COLO668 (cell line): ENCODE measurements at regions not wholly inside any gene's neighbourhood (a gene's known extent, or its start where the extent isn't known, plus 50 kb on each side); places are given as distances from the start of the nearest gene placed in this dataset.
"Not testable (repeated sequence)": the region's sequence is repeated elsewhere in the genome, so short reads cannot be mapped to it uniquely, and the experiment has no call there.

ENCODE experiments used
- DNase-seq: peaks from one replicate; lab custom pipeline; 2025; ENCODE audit not compliant: unreplicated experiment; lab: John Stamatoyannopoulos, UW

DNA sequence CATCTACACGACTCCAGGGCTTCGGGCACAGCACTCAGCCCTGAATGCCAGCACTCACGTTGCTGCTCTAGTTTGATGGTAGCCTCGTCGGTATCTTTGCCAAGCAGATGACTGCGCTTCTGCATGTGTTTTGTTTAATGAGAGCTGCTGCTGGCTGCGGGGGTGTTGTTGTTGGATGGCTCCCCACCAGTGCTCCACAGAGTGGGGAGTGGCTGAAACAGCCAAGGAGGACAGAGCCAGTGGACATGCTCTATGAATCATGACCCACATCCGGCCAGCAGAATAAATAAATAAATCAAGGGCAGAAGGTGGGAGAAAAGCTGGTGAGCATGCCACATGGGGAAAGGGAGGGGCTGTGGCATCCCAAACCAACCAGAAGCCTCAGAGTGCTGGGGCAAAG is 131.2 kb upstream of the SOX11 start:
- no peak for DNase-seq

- DNase-seq: no peak
Measured at GRCh38 chr2:5562426-5562825, 129.8 kb upstream of the SOX11 start.

DNA sequence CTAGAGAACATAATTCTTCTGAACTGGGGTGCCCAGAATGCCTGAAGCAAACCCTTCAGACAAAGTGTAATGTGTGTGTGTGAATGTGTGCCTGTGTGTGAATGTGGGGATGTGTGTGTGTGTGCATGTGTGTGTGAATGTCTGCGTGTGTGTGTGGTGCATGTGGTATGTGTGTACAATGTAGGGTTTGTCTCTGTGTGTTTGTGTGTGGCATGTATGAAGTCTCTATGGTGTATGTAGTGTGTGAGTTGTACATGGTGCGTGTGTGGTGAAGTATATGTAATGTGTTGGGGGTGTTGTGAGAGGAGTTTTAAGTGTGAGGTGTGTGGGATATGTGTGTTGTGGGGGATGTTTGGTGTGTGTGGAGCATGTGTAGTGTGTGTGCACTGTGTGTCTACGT is 129.3 kb upstream of the SOX11 start:
- no peak for DNase-seq

GRCh38 chr2:5563411-5563810 is 128.8 kb upstream of the SOX11 start:
- no peak for DNase-seq

- no peak for DNase-seq
Measured at GRCh38 chr2:5569256-5569655, 122.9 kb upstream of the SOX11 start.

DNA sequence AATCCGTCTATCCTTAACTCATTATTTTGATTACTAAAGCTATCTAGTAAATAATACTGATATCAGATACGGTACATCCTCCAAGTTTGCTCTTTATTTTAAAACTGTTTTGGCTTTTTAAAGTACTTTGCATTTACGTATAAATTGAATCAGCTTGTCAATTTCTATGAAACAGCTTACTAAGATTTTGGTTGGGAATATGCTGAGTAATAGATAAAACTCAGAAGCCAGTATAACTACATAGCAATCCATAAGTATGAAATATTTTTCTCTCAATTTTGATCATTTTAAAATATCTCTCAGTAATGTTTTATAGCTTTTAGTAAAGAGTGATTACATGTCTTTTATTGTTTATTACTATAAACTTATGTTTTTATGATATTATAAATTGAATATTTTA is 116.2 kb upstream of the SOX11 start:
- DNase-seq: no peak

DNA sequence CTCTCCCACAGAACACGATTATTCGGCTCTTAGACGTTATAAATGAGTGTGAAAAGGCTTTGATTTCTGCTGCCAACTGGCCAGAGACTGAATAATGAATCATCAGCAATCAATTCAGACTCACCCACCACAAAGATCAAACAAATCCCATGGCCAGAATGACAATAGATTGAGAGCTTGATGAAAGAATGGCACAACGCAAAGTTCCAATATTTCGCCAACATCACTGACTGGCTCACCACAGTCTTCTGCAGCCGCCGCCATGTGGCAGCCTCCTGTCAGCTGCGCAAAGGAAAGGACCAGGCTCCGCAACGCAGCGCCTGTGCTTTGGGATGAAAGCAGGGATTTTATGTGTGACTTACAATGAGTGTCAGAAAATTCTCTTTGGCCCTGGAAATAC is 104.4 kb upstream of the SOX11 start:
- no peak for DNase-seq

DNA sequence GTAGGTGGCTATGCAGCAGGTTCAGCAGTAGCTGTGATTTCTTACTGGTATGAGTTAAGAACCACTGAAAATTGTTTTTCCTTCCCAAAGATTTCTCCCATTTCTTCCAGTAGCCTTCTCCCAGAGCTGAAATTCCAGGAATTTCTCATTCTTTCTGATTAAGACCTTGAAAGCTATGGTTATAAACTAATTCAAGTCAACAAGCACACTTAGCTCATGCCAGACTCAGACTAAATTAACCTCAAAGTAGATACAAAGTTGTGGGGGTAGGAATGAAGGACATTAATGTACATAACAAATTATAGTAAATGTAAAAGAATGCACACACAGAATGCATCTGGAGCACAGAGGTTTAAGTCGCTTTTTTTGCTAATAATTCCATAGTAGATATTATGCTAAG is 103.6 kb upstream of the SOX11 start:
- DNase-seq: no peak

- DNase-seq: no peak
Measured at GRCh38 chr2:5589183-5589582, 103.0 kb upstream of the SOX11 start.

- no peak for DNase-seq
Measured at GRCh38 chr2:5590886-5591285, 101.3 kb upstream of the SOX11 start.

DNA sequence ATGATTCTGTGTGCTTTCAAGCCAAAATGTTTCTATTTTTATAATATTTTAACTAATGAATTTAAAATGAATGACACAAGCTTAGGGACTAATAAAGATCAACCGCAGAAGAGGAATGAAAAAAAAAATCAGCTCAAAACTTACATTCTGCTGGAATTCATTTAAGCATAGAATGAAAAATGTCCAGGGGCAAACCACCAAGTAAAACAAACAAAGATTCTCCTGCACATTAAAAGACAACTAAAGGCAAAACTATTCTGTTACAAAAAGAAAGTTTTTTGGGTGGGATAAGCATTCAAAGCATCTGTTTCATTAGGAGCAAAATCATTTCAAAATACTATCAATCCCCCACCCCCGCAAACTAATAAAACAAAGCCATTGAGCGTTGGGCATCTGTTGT is 99.3 kb upstream of the SOX11 start:
- no peak for DNase-seq

DNA sequence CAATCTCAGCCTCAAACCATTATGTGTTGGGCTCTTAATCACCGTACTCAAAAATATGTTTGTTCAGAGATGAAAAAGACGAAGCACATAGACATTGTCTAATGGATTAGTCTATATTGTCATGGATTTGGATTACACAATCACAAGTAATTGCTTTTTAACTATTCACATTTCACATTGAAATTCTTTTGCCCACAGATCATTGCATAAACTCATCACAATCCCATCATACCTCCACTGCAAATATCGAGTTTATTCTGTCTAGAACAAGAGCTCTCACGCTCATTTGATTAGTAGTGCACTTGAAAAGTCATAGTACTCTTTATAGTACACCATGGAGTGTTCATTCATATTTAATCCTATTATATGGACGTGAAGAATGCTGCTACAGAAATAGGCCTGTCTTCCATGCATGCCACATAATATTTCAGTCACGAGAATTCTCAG is 97.9 kb upstream of the SOX11 start:
- no peak for DNase-seq

DNA sequence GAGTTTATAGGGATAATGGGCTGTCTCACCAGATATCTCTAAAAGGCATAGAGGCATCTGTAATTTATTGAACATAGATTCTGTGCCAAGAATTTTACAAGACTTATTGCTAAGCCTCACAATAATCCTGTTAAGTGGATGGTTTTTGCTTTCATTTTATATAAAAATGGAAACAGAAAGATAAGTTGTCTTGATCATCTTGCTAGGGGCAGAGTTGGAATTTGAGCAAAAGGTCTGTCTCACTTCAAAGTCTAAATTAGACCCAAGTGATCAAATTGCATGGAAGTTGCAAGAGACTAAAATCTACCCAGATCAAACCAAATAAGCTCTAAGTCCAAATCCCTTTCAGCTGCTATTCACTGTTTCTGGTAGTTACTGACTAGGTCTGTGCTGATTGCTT is 95.3 kb upstream of the SOX11 start:
- no peak for DNase-seq

DNA sequence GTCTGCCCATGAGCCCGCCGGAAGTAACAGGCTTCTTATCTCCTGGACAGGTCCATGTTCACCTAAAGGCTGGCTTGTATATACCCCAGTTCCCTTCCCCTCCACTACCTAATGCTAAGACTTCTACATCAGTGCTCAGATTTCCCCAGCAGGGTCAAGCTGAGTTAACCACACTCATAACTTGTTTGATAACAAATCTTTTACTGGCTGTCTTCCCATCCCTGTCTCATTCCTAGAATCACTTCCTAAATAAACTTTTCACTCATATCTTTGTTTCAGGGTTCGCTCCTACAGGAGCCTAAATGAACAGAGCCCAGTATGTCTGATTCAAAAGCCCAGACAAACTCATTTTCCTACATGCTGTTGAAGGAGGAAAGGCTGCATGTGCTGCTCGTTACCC is 94.0 kb upstream of the SOX11 start:
- no peak for DNase-seq

DNA sequence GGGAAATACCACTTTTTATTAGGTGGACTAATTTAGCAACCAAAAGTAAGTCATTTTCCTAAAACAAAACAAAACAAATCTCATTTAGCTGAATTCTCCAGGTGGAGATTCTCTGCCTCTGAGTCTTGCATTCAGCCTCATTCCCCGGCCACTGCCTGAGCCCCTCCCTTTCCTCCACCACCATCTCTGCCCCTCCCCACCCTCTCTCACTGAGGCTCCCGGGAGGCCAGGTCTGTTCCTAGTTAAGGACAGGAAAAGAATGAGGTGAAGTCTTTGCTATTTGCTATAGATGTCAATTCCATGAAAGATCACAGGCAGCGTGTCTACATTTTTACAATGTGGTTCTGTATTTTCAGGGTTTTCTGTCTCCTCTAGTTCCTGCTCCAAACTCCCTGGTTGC is 83.0 kb upstream of the SOX11 start:
- DNase-seq: no peak

- DNase-seq: no peak
Measured at GRCh38 chr2:5612666-5613065, 79.5 kb upstream of the SOX11 start.

DNA sequence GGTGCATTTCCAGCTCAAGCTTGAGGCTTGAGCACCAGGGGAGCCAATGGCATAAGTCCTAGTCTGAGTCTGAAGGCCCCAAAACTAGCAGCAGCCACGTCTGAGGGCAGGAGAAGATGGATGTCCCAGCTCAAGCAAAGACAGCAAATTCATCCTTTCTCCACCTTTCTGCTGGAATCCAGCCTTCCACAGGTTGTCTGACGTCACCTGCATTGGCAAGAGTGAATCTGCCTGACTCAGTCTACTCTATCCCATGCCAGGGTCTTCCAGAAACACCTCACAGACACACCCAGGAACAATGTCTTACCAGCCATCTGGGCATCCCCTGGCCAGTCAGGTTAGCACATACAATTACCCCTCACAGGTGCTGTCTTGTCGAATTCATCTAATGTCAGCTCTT is 76.2 kb upstream of the SOX11 start:
- no peak for DNase-seq

DNA sequence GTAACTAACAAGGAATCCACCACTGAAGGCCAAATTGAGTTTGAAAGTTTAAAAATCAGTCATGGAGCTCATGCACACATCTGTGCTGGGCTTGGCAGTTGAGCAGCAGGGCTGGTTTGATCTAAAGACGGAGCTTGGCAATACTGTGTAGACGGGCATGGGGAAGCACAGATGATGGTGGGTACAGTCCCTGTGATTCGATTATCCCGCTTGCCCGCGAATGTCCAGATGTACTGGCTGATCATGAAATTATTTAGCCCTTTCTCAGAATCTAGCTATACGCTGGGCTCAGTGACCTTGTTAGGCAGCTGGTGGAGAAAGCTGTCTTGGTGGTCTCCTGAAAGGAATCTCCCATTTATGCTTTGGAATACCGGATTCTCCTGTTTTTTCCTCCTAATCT is 74.8 kb upstream of the SOX11 start:
- no peak for DNase-seq

GRCh38 chr2:5617796-5618195 is 74.4 kb upstream of the SOX11 start:
- DNase-seq: no peak

DNA sequence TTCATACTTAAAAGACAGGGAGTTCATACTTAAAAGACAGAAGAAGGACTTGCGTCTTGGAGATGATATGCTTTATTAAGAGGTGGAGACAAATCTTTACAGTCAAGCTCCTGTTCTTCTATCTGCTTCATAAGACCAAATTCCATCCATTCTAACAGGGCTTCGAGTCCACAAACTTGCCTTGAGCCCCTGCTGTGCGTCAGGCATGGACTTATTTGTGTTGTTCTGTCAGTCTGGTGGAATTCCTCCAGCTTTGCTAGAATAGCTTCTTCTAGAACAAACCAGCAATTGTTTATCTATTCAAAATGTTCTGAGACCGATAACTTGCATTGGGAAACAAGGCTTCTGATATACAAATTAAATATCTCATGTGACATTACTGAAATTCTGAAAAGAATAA is 73.9 kb upstream of the SOX11 start:
- no peak for DNase-seq

DNA sequence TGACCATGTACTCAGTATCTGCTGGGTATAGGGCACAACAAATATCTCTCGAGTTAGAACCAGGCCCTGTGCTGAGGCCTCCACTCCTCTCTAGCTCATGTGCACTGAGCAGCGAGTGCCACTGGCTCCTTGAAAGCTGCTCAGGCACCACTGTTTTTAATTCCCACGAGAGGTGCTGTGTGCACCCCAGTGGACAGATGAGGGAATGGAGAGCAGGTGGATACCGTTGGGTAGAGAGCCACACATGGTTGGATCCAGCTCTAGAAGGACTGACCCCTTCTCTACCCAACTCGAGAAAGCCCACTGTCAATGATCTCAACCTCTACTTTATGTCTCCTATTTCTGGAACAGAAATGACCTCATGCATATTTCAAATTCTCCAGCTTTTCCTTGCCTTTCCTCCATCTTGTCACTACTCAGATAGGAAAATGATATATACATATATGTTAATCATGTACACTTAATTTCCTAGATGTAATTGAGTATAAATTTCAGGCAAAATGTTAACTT is 66.6 kb upstream of the SOX11 start:
- DNase-seq: not testable (repeated sequence)

- not testable (repeated sequence) for DNase-seq
Measured at GRCh38 chr2:5628484-5628883, 63.7 kb upstream of the SOX11 start.

GRCh38 chr2:5629510-5629909 is 62.7 kb upstream of the SOX11 start:
- DNase-seq: not testable (repeated sequence)

DNA sequence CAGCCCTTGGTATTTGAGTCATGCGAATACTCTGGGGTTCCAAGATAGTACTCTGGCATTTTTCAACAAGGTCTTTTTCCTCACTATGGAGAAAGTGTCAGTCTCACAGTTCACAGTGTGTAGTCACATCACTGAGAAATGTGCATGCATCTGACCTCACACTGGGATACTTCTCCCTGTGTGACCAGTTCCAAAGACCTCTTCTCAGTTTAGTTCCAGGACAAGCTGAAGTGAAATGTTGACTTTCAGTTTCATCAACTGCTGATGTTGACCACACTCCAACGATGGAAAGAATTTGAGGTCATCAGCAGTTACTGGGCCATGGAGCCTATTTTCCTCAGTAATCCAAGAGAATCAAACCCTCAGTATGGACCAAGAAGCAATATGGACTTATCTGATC is 55.1 kb upstream of the SOX11 start:
- not testable (repeated sequence) for DNase-seq
